Amniotic stem cell (primary cell): ENCODE measurements at regions not wholly inside any gene's neighbourhood (a gene's known extent, or its start where the extent isn't known, plus 50 kb on each side); places are given as distances from the start of the nearest gene placed in this dataset.

Experiments
- DNase-seq: peaks from one replicate; lab custom pipeline; 2025; lab: John Stamatoyannopoulos, UW

GRCh38 chr1:83725735-83726360 is 273.1 kb downstream of the TTLL7 start:
- DNase-seq = no peak

- no peak for DNase-seq
Measured at GRCh38 chr1:83718338-83718737, 280.6 kb downstream of the TTLL7 start.

GRCh38 chr1:83717785-83718184 is 281.1 kb downstream of the TTLL7 start:
- DNase-seq = no peak

- no peak for DNase-seq
Measured at GRCh38 chr1:83716641-83717040, 282.3 kb downstream of the TTLL7 start.

GRCh38 chr1:83715550-83715949 is 283.4 kb downstream of the TTLL7 start:
- DNase-seq = no peak

GRCh38 chr1:83709662-83710061 is 289.3 kb downstream of the TTLL7 start:
- DNase-seq = no peak

- no peak for DNase-seq
Measured at GRCh38 chr1:83706354-83706938, 292.5 kb downstream of the TTLL7 start.

- DNase-seq = no peak
Measured at GRCh38 chr1:83705091-83705490, 293.8 kb downstream of the TTLL7 start.

- no peak for DNase-seq
Measured at GRCh38 chr1:83704350-83704749, 294.6 kb downstream of the TTLL7 start.

- DNase-seq = no peak
Measured at GRCh38 chr1:83702356-83702755, 296.6 kb downstream of the TTLL7 start.

- no peak for DNase-seq
Measured at GRCh38 chr1:83701355-83701754, 297.6 kb downstream of the TTLL7 start.

- no peak for DNase-seq
Measured at GRCh38 chr1:83698644-83699043, 300.3 kb downstream of the TTLL7 start.

GRCh38 chr1:83697961-83698360 is 301.0 kb downstream of the TTLL7 start:
- no peak for DNase-seq

- no peak for DNase-seq
Measured at GRCh38 chr1:83697220-83697619, 301.7 kb downstream of the TTLL7 start.

GRCh38 chr1:83694449-83694848 is 304.5 kb downstream of the TTLL7 start:
- no peak for DNase-seq

- no peak for DNase-seq
Measured at GRCh38 chr1:83693427-83694126, 305.4 kb downstream of the TTLL7 start.

- no peak for DNase-seq
Measured at GRCh38 chr1:83692524-83693381, 306.2 kb downstream of the TTLL7 start.

- no peak for DNase-seq
Measured at GRCh38 chr1:83691953-83692500, 306.9 kb downstream of the TTLL7 start.

GRCh38 chr1:83689921-83690868 is 308.7 kb downstream of the TTLL7 start:
- no peak for DNase-seq

- no peak for DNase-seq
Measured at GRCh38 chr1:83682132-83682531, 316.8 kb downstream of the TTLL7 start.

GRCh38 chr1:83676106-83676505 is 322.8 kb downstream of the TTLL7 start:
- DNase-seq = no peak
